ENCODE measurements at regions not wholly inside any gene's neighbourhood (a gene's known extent, or its start where the extent isn't known, plus 50 kb on each side); places are given as distances from the start of the nearest gene placed in this dataset.

GRCh38 chr20:62563561-62563960 is 78.7 kb upstream of the SLCO4A1 start:
- Histone ChIP-seq H3K79me2 (ENCODE audit: insufficient read depth, low read length) (no peaks in the 10 kb centered on the region), H3K9ac (ENCODE audit: low read depth, low read length, poor library complexity, severe bottlenecking) (no peak overlapping the region), H4K20me1 (ENCODE audit: insufficient read depth, low read length, poor library complexity, severe bottlenecking) (no peaks in the 10 kb centered on the region), H3K4me3 (ENCODE audit: low read length, poor library complexity, severe bottlenecking) (no peak overlapping the region), H3K4me2 (ENCODE audit: low read depth, low read length, poor library complexity, severe bottlenecking) (no peak overlapping the region), H3F3A (ENCODE audit: low read depth) (no peaks in the 10 kb centered on the region), H3K4me1 (ENCODE audit: insufficient read depth, low read length, poor library complexity, severe bottlenecking) (peaks cover 7% of the 10 kb centered on the region), H3K36me3 (ENCODE audit: insufficient read depth, low read length) (no peaks in the 10 kb centered on the region), H3K9me2 (replicated peaks; ENCODE audit: low read depth, low read length) (no peaks in the 10 kb centered on the region), H3K27me3 (ENCODE audit: insufficient read depth, low read length, poor library complexity, severe bottlenecking) (no peaks in the 10 kb centered on the region), H2AFZ (ENCODE audit: low read length) (no peak overlapping the region), H3K9me3 (ENCODE audit: insufficient read depth, low read depth, low read length) (no peaks in the 10 kb centered on the region)
- TF ChIP-seq CTCF (conservative IDR thresholded peaks at IDR 0.05; ENCODE audit: low read length) (no peak), EZH2phosphoT487 (IDR thresholded peaks at IDR 0.05; ENCODE audit: borderline replicate concordance) (no peak)

- TF ChIP-seq EZH2phosphoT487 (IDR thresholded peaks at IDR 0.05; ENCODE audit: borderline replicate concordance) = no peak
- TF ChIP-seq CTCF (conservative IDR thresholded peaks at IDR 0.05; ENCODE audit: low read length) = no peak
- Histone ChIP-seq H2AFZ (ENCODE audit: low read length) (no peak overlapping the region), H3K79me2 (ENCODE audit: insufficient read depth, low read length) (no peaks in the 10 kb centered on the region), H3K9ac (ENCODE audit: low read depth, low read length, poor library complexity, severe bottlenecking) (no peak overlapping the region), H3K9me2 (replicated peaks; ENCODE audit: low read depth, low read length) (no peaks in the 10 kb centered on the region), H3K27me3 (ENCODE audit: insufficient read depth, low read length, poor library complexity, severe bottlenecking) (no peaks in the 10 kb centered on the region), H3K4me2 (ENCODE audit: low read depth, low read length, poor library complexity, severe bottlenecking) (no peak overlapping the region), H3K9me3 (ENCODE audit: insufficient read depth, low read depth, low read length) (no peaks in the 10 kb centered on the region), H3F3A (ENCODE audit: low read depth) (no peaks in the 10 kb centered on the region), H3K4me3 (ENCODE audit: low read length, poor library complexity, severe bottlenecking) (no peak overlapping the region), H3K36me3 (ENCODE audit: insufficient read depth, low read length) (no peaks in the 10 kb centered on the region), H4K20me1 (ENCODE audit: insufficient read depth, low read length, poor library complexity, severe bottlenecking) (no peaks in the 10 kb centered on the region), H3K4me1 (ENCODE audit: insufficient read depth, low read length, poor library complexity, severe bottlenecking) (peaks cover 7% of the 10 kb centered on the region)
These were observed 77.7 kb upstream of the SLCO4A1 start for GRCh38 chr20:62564456-62565245.

GRCh38 chr20:62566266-62566665 is 76.0 kb upstream of the SLCO4A1 start:
- H3K4me3 ChIP-seq (ENCODE audit: low read length, poor library complexity, severe bottlenecking) = no peak overlapping the region
- no peaks in the 10 kb centered on the region for H4K20me1 ChIP-seq (ENCODE audit: insufficient read depth, low read length, poor library complexity, severe bottlenecking)
- H3F3A ChIP-seq (ENCODE audit: low read depth) = no peaks in the 10 kb centered on the region
- no peaks in the 10 kb centered on the region for H3K27me3 ChIP-seq (ENCODE audit: insufficient read depth, low read length, poor library complexity, severe bottlenecking)
- H3K9me2 ChIP-seq (replicated peaks; ENCODE audit: low read depth, low read length) = no peaks in the 10 kb centered on the region
- H2AFZ ChIP-seq (ENCODE audit: low read length) = no peak overlapping the region
- H3K9ac ChIP-seq (ENCODE audit: low read depth, low read length, poor library complexity, severe bottlenecking) = no peak overlapping the region
- no peaks in the 10 kb centered on the region for H3K36me3 ChIP-seq (ENCODE audit: insufficient read depth, low read length)
- peaks cover 7% of the 10 kb centered on the region for H3K4me1 ChIP-seq (ENCODE audit: insufficient read depth, low read length, poor library complexity, severe bottlenecking)
- H3K4me2 ChIP-seq (ENCODE audit: low read depth, low read length, poor library complexity, severe bottlenecking) = no peak overlapping the region
- no peaks in the 10 kb centered on the region for H3K79me2 ChIP-seq (ENCODE audit: insufficient read depth, low read length)
- H3K9me3 ChIP-seq (ENCODE audit: insufficient read depth, low read depth, low read length) = no peaks in the 10 kb centered on the region
- TF ChIP-seq CTCF (conservative IDR thresholded peaks at IDR 0.05; ENCODE audit: low read length) (no peak), EZH2phosphoT487 (IDR thresholded peaks at IDR 0.05; ENCODE audit: borderline replicate concordance) (no peak)
